Neural crest cell (in vitro differentiated cells): ENCODE measurements at regions not wholly inside any gene's neighbourhood (a gene's known extent, or its start where the extent isn't known, plus 50 kb on each side); places are given as distances from the start of the nearest gene placed in this dataset.

ENCODE experiments used
- DNase-seq: peaks from one replicate; pipeline ENCODE4 v3.0.0; 2021; ENCODE audit warnings: low read depth, mixed read lengths, low spot score
- H3K27ac Mint-ChIP-seq: one replicate; pipeline ENCODE4 v1.8.0; 2021; ENCODE audit warnings: mild to moderate bottlenecking, mixed read lengths; ENCODE audit not compliant: unreplicated experiment
- H3K27me3 Mint-ChIP-seq: 2 replicates; pipeline ENCODE4 v1.8.0; 2021; ENCODE audit warnings: low read depth, mild to moderate bottlenecking, mixed read lengths
- H3K36me3 Mint-ChIP-seq: 2 replicates; pipeline ENCODE4 v1.8.0; 2021; ENCODE audit warnings: low read depth, mild to moderate bottlenecking, mixed read lengths
- H3K4me1 Mint-ChIP-seq: 2 replicates; pipeline ENCODE4 v1.8.0; 2021; ENCODE audit warnings: mixed read lengths
- H3K4me3 Mint-ChIP-seq: one replicate; pipeline ENCODE4 v1.8.0; 2021; ENCODE audit warnings: mild to moderate bottlenecking, mixed read lengths
- H3K9me3 Mint-ChIP-seq: 2 replicates; pipeline ENCODE4 v1.8.0; 2021; ENCODE audit warnings: mixed read lengths
- CTCF ChIP-seq: fragments of 200-600 bp; sonication (generic); conservative IDR thresholded peaks from 2 replicates; pipeline ENCODE4 v1.5.0; 2021; ENCODE audit warnings: antibody characterized with exemption, mild to moderate bottlenecking

GRCh38 chr1:194300776-194301175 lies 1114.4 kb upstream of the B3GALT2 start:
- DNase-seq: no peak
- no peak for TF ChIP-seq CTCF
- Mint-ChIP-seq H3K4me1 (no peaks in the 10 kb centered on the region), H3K36me3 (no peaks in the 10 kb centered on the region), H3K27me3 (no peaks in the 10 kb centered on the region), H3K4me3 (no peak overlapping the region), H3K9me3 (peaks cover 4% of the 10 kb centered on the region), H3K27ac (no peak overlapping the region)

- Mint-ChIP-seq H3K4me3 (no peak overlapping the region), H3K9me3 (peaks cover 4% of the 10 kb centered on the region), H3K27me3 (no peaks in the 10 kb centered on the region), H3K4me1 (no peaks in the 10 kb centered on the region), H3K36me3 (no peaks in the 10 kb centered on the region), H3K27ac (no peak overlapping the region)
- no peak for TF ChIP-seq CTCF
- DNase-seq: no peak
These were observed 1113.9 kb upstream of the B3GALT2 start for GRCh38 chr1:194300340-194300739.

- Mint-ChIP-seq H3K27me3 (no peaks in the 10 kb centered on the region), H3K4me3 (no peak overlapping the region), H3K36me3 (no peaks in the 10 kb centered on the region), H3K4me1 (no peaks in the 10 kb centered on the region), H3K27ac (no peak overlapping the region), H3K9me3 (peaks cover 4% of the 10 kb centered on the region)
- TF ChIP-seq CTCF: no peak
- DNase-seq: no peak
These were observed 1111.7 kb upstream of the B3GALT2 start for GRCh38 chr1:194298007-194298598.

- H3K4me3 Mint-ChIP-seq: no peak overlapping the region
These were observed 1110.7 kb upstream of the B3GALT2 start for GRCh38 chr1:194297094-194297493.

GRCh38 chr1:194296201-194296600 lies 1109.8 kb upstream of the B3GALT2 start:
- no peak for TF ChIP-seq CTCF
- H3K4me3 Mint-ChIP-seq: no peak overlapping the region

More at GRCh38 chr1:194297094-194297493, 1110.7 kb upstream of the B3GALT2 start:
- Mint-ChIP-seq H3K36me3 (no peaks in the 10 kb centered on the region), H3K9me3 (peaks cover 4% of the 10 kb centered on the region), H3K27me3 (no peaks in the 10 kb centered on the region), H3K4me1 (no peaks in the 10 kb centered on the region), H3K27ac (no peak overlapping the region)
- no peak for TF ChIP-seq CTCF
- no peak for DNase-seq

More at GRCh38 chr1:194296201-194296600, 1109.8 kb upstream of the B3GALT2 start:
- no peak for DNase-seq
- no peaks in the 10 kb centered on the region for H3K27me3 Mint-ChIP-seq
- no peaks in the 10 kb centered on the region for H3K36me3 Mint-ChIP-seq
- H3K4me1 Mint-ChIP-seq: no peaks in the 10 kb centered on the region
- no peak overlapping the region for H3K27ac Mint-ChIP-seq
- H3K9me3 Mint-ChIP-seq: peaks cover 4% of the 10 kb centered on the region
